Keratinocyte (primary cell): ENCODE measurements at regions not wholly inside any gene's neighbourhood (a gene's known extent, or its start where the extent isn't known, plus 50 kb on each side); places are given as distances from the start of the nearest gene placed in this dataset.

ENCODE experiments used
- DNase-seq: peaks from one replicate; pipeline ENCODE4 v3.0.0-alpha.2; 2011; ENCODE audit warnings: low read depth, missing footprints, low spot score
- FAIRE-seq: peaks from 2 replicates; lab custom pipeline; 2011; peaks lifted over from hg19 to GRCh38; lab: Jason Lieb, UNC
- H2AFZ ChIP-seq: 2 replicates; pipeline ENCODE4 v1.6.0; 2012; ENCODE audit warnings: low read length, control low read depth, inconsistent platforms; ENCODE audit not compliant: control insufficient read depth
- H3K27ac ChIP-seq: 2 replicates; pipeline ENCODE4 v1.5.1; 2011; ENCODE audit warnings: low read length; ENCODE audit not compliant: control insufficient read depth, insufficient read depth
- H3K27me3 ChIP-seq: 3 replicates; pipeline ENCODE4 v1.6.0; 2011; ENCODE audit warnings: low read length; ENCODE audit not compliant: control insufficient read depth, insufficient read depth; ENCODE audit errors: extremely low read depth
- H3K36me3 ChIP-seq, 2 experiments: 2 replicates in 1 of 2; 3 replicates in 1 of 2; pipeline ENCODE4 v1.5.1; 2011; ENCODE audit warnings: low read length in 2 of 2, mild to moderate bottlenecking in 1 of 2; ENCODE audit not compliant: control insufficient read depth in 2 of 2, insufficient read depth in 2 of 2; ENCODE audit errors: extremely low read depth in 1 of 2
- H3K4me1 ChIP-seq: 3 replicates; pipeline ENCODE4 v1.5.1; 2011; ENCODE audit warnings: low read length; ENCODE audit not compliant: control insufficient read depth, insufficient read depth; ENCODE audit errors: extremely low read depth
- H3K4me2 ChIP-seq: 3 replicates; pipeline ENCODE4 v1.6.0; 2011; ENCODE audit warnings: low read depth, low read length; ENCODE audit not compliant: control insufficient read depth, insufficient read depth; ENCODE audit errors: extremely low read depth
- H3K4me3 ChIP-seq, 3 experiments: fragments of 200-600 bp in 1 of 3; sonication (generic) in 1 of 3; 2 replicates in 2 of 3; 3 replicates in 1 of 3; pipeline ENCODE4 v1.5.1; 2011 to 2016; ENCODE audit warnings: low read length in 3 of 3, mild to moderate bottlenecking in 3 of 3, control low read depth in 2 of 3, inconsistent platforms in 1 of 3, low read depth in 1 of 3, mixed read lengths in 1 of 3, mixed run types in 1 of 3, moderate library complexity in 1 of 3; ENCODE audit not compliant: control insufficient read depth in 2 of 3, insufficient read depth in 2 of 3; ENCODE audit errors: extremely low read depth in 1 of 3
- H3K79me2 ChIP-seq: 2 replicates; pipeline ENCODE4 v1.6.0; 2012; ENCODE audit warnings: low read length; ENCODE audit not compliant: control insufficient read depth, insufficient read depth
- H3K9ac ChIP-seq: 3 replicates; pipeline ENCODE4 v1.6.0; 2011; ENCODE audit warnings: low read length; ENCODE audit not compliant: control insufficient read depth, insufficient read depth; ENCODE audit errors: extremely low read depth
- H3K9me1 ChIP-seq: 3 replicates; pipeline ENCODE4 v1.6.0; 2011; ENCODE audit warnings: low read length; ENCODE audit not compliant: control insufficient read depth, insufficient read depth; ENCODE audit errors: extremely low read depth
- H3K9me3 ChIP-seq: 2 replicates; pipeline ENCODE4 v1.5.1; 2012; ENCODE audit warnings: low read depth, low read length; ENCODE audit not compliant: control insufficient read depth
- H4K20me1 ChIP-seq: 3 replicates; pipeline ENCODE4 v1.6.0; 2011; ENCODE audit warnings: low read length; ENCODE audit not compliant: control insufficient read depth, insufficient read depth; ENCODE audit errors: extremely low read depth
- CTCF ChIP-seq, 3 experiments: IDR thresholded peaks in 1 of 3; conservative IDR thresholded peaks in 1 of 3; optimal IDR thresholded peaks in 1 of 3; 2 replicates in 2 of 3; 3 replicates in 1 of 3; pipeline versions ENCODE3 to v1.5.1; 2011; ENCODE audit warnings: low read length in 3 of 3, mild to moderate bottlenecking in 3 of 3, moderate library complexity in 2 of 3, control low read depth in 1 of 3, inconsistent platforms in 1 of 3; ENCODE audit not compliant: insufficient read depth in 2 of 3; ENCODE audit errors: extremely low read depth in 1 of 3
- EZH2 ChIP-seq: IDR thresholded peaks from one replicate; pipeline ENCODE4 v1.6.1; 2012; ENCODE audit warnings: inconsistent platforms, mild to moderate bottlenecking, low read length, moderate library complexity
- dilution Hi-C: fragments of 300-500 bp; cut with MboI; formaldehyde crosslinking; loops from one replicate; pipeline ENCODE4 v1.7.0; 2020; ENCODE audit warnings: low sequenced_read_pairs; ENCODE audit not compliant: extremely low pct_ligation_motif_present

GRCh38 chr6:141664744-141665143 is 468.0 kb upstream of the GJE1 start:
- no peaks in the 10 kb centered on the region for H3K9me3 ChIP-seq
- no peaks in the 10 kb centered on the region for H3K9me1 ChIP-seq
- H3K4me1 ChIP-seq: peaks cover 11% of the 10 kb centered on the region
- dilution Hi-C loops: no loop called here
- no peak overlapping the region for H3K9ac ChIP-seq
- no peak for TF ChIP-seq CTCF (optimal IDR thresholded peaks at IDR 0.05 in 1 of 3, IDR thresholded peaks at IDR 0.05 in 1 of 3, conservative IDR thresholded peaks at IDR 0.05 in 1 of 3; ENCODE audit: extremely low read depth in 1 of 3, insufficient read depth in 2 of 3, low read length in 3 of 3)
- TF ChIP-seq EZH2: no peak
- H3K27me3 ChIP-seq: no peaks in the 10 kb centered on the region
- no peak overlapping the region for H3K4me2 ChIP-seq
- no peaks in the 10 kb centered on the region for H4K20me1 ChIP-seq
- H3K79me2 ChIP-seq: no peaks in the 10 kb centered on the region
- no peak overlapping the region for H2AFZ ChIP-seq
- no peak overlapping the region for H3K4me3 ChIP-seq
- no peak overlapping the region for H3K27ac ChIP-seq
- H3K36me3 ChIP-seq: no peaks in the 10 kb centered on the region
- FAIRE-seq (no peak), DNase-seq (no peak)

GRCh38 chr6:141659582-141659981 is 473.1 kb upstream of the GJE1 start:
- no peak for TF ChIP-seq EZH2
- no peak for TF ChIP-seq CTCF (optimal IDR thresholded peaks at IDR 0.05 in 1 of 3, IDR thresholded peaks at IDR 0.05 in 1 of 3, conservative IDR thresholded peaks at IDR 0.05 in 1 of 3; ENCODE audit: extremely low read depth in 1 of 3, insufficient read depth in 2 of 3, low read length in 3 of 3)
- Histone ChIP-seq H2AFZ (no peak overlapping the region), H3K4me1 (no peaks in the 10 kb centered on the region), H3K9ac (no peak overlapping the region), H3K9me1 (no peaks in the 10 kb centered on the region), H4K20me1 (no peaks in the 10 kb centered on the region), H3K27me3 (no peaks in the 10 kb centered on the region), H3K4me3 (no peak overlapping the region), H3K27ac (no peak overlapping the region), H3K79me2 (no peaks in the 10 kb centered on the region), H3K36me3 (no peaks in the 10 kb centered on the region), H3K4me2 (no peak overlapping the region), H3K9me3 (no peaks in the 10 kb centered on the region)
- no peak for DNase-seq
- dilution Hi-C loops: no loop called here
- FAIRE-seq: no peak
